ENCODE measurements at regions not wholly inside any gene's neighbourhood (a gene's known extent, or its start where the extent isn't known, plus 50 kb on each side); places are given as distances from the start of the nearest gene placed in this dataset.

GRCh38 chr1:163628034-163628773 lies 306.4 kb downstream of the NUF2 start:
- TF ChIP-seq CTCF (IDR thresholded peaks at IDR 0.05), result no peak
- no peak for TF ChIP-seq POLR2AphosphoS5 (IDR thresholded peaks at IDR 0.05)
